ENCODE measurements at regions not wholly inside any gene's neighbourhood (a gene's known extent, or its start where the extent isn't known, plus 50 kb on each side); places are given as distances from the start of the nearest gene placed in this dataset.
"Not testable (repeated sequence)": the region's sequence is repeated elsewhere in the genome, so short reads cannot be mapped to it uniquely, and the experiment has no call there.

DNA sequence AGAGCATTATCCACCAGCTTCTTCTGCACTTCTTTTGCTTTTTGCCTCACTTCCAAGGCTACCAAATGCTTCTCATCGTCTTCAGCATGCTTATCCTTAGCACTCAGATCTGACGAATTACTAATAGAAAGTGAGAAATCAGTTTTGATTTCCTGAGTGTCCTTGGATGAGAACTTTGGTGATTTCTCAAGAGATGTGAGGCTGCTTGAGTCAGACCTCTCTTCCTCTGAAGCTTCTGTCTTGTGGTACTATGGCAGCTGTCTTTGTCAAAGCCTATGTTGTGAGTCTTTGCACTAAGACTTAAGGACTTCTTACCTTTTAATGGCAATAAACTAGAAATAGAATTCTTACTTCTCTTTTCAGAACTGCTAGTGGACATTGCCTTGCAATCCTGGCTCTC is 169.9 kb downstream of the CPE start:
- DNase-seq: no peak

DNA sequence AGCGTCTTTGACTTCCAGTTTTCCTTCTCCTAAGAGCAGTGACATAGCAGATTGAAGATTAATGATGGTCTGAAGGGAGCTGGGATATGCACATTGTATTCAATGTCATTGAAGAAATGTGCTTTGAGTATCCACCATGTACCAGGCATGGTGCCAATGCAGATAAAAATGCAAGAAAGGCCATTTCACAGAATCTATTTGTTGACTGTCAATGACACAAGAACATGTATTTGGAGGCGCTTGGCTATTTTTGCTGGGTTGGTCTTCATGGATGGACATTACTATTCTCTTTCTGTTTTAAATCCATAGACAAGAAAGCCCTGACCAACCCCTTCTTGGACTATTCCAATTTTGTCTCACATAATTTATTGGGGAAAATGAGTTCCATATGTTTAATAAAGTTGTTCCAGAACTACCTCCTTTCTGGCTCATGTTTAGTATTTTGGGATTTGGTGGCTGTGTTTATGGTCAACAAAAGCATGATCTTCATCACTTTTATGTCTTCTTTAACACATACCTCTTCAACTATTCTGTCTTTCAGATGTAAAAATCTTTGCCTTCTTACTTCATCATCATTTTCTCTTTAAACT is 174.5 kb downstream of the CPE start:
- DNase-seq: no peak

DNA sequence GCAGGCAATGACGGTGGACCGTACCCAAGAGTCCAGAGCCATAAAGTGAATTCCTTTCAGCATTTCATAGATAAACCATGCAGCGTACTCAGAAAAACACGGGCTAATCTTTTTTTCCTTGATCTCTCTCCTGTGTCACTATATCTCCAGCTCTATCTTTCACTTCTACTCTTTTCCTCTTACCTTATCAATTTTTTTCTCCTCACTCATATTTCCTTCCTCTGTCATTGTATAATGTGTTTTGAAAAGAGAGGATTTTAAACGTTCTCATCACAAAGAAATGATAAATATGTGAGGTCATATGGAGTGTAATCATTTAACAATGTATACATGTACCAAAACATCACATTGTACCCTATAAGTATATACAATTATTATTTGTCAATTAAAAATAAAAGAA is 176.5 kb downstream of the CPE start:
- no peak for DNase-seq

DNA sequence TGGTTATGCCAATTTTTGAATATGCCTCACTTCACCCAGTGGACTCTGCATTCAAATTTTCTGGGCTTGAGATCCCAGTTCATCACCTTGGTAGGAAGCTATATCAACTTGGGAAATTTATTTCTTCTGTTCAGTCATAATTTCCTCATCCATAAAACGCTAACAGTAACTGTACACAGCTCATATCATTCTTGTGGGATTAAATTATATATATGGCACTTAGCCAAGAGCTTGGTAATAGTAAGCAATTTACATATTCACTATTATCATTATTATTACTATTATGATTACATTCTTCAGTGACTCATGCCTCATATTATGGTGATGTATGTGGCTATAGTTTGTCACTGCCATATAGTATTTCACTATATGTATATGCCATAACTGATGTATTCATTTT is 177.6 kb downstream of the CPE start:
- no peak for DNase-seq

DNA sequence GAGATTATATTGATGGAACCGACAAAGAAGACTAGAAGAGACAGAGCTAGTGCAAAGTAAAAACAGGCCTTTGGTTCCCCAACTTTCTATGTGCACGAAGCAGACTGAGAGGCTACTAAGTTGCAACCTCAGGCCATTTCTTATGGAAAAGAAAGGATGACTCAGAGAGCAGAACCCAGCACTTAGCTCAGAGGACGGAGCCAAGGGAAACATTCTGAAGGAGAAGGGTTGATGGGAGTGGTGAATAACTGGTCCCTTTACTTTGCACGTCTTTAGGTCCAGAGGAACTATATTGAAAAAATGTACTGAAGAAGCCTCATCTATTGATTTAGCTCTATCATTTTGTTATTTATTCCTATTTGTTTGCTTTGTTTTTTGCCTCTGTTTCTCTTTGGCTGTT is 182.1 kb downstream of the CPE start:
- no peak for DNase-seq

DNA sequence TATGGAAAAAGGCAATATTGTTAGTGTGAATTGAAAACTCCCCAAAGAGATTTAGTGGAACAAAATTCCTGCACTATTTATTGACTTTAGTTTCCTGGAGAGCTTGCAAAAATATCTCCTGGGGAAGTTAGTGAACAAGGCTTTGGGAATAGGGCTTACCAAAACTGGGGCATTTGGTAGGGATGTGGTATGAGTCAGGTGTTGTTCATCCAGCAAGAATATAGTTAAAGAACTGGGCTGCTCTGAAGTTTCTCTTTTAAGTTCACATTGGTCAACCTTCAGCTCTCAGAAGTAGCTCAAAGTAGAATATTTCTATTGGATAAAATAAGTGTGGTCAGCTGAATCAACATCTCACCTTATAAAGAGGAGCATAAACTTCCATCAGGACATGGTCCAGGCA is 185.0 kb downstream of the CPE start:
- DNase-seq: no peak

DNA sequence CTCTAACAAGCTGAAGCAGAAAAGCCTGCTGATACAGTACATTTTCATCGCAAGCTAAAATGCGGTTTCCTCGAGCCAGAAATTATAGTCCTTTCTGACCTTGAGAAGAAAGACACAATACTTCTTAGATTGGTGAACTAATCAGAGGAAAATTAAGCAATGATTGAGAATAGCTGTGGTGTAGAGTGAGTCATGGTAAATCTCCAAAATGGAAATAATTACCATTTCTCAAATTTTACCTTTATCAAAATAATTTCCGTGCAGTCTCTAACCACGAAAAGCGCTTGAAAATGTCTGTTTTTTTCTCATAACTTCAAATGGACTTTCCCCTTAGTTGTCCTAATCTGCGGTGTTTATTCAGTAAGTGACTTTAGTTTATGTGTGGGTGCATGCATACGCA is 190.2 kb downstream of the CPE start:
- DNase-seq: no peak

DNA sequence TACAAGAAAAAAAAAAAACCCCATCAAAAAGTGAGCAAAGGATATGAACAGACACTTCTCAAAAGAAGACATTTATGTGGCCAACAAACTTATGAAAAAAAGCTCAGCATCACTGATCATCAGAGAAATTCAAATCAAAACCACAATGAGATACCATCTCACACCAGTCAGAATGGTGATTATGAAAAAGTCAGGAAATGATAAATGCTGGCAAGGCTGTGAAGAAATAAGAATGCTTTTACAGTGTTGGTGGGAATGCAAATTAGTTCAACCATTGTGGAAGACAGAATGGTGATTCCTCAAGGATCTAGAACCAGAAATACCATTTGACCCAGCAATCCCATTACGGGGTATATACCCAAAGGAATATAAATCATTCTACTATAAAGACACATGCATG is 192.7 kb downstream of the CPE start:
- DNase-seq: not testable (repeated sequence)

DNA sequence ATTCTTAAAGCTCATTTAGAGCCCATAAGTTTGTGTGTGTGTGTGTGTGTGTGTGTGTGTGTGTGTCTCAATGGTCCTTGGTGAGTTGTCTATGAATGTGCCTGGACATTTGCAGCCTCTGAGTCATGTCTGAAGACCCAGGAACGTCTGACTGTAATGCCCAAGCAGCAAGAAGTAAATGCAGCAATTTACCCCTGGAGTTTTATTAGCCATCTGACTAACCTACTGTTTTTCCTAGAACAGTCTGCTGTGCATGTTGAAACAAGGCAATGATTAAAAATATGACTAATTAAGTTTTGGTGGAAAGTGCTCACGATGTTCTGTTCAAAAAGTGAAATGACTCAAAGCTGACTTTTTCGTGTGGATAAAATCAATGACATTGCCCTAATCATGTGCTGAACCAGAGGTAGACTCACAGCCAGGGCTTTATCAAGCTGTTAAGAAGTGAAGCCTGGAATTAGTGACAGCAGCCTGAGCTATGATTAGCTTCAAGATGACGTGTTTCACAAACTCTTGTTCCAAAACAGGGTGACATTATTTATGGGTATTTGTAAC is 201.6 kb downstream of the CPE start:
- no peak for DNase-seq

DNA sequence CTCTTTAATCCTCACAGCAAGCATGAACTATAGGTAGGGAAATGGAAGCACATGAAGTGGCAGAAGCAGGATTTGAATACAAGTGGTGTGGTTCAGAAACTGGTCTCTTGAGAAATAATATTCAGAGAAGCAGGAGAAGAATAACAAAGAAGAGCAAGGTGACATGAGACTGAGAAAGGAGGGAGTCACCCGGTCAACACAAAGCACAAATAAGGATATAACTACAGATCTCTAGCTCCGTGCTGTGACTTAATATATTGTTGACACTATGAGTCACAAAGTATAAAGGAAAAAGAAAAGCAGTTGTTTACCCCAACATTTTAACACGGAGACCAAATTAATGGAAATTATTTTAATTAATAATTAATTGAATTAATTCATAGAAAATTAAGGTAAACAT is 204.5 kb downstream of the CPE start:
- no peak for DNase-seq

DNA sequence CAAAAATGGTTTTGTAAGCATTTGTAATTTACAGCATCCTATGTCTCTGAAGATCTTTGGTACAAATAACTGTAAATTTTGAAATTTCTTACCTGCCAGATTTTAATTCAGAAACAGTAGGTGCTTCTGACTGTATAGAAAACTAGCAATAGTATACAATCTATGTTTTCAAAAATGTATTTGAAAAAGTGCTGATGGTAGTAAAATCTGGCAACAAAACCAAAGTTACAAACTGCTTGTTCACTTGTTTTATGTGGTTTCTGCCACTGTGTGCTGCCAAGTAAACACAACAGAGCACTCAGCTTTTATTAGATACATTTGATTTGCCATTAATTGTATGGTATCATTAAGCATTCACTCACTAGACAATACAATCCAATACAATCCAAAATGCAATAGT is 206.1 kb downstream of the CPE start:
- DNase-seq: no peak

DNA sequence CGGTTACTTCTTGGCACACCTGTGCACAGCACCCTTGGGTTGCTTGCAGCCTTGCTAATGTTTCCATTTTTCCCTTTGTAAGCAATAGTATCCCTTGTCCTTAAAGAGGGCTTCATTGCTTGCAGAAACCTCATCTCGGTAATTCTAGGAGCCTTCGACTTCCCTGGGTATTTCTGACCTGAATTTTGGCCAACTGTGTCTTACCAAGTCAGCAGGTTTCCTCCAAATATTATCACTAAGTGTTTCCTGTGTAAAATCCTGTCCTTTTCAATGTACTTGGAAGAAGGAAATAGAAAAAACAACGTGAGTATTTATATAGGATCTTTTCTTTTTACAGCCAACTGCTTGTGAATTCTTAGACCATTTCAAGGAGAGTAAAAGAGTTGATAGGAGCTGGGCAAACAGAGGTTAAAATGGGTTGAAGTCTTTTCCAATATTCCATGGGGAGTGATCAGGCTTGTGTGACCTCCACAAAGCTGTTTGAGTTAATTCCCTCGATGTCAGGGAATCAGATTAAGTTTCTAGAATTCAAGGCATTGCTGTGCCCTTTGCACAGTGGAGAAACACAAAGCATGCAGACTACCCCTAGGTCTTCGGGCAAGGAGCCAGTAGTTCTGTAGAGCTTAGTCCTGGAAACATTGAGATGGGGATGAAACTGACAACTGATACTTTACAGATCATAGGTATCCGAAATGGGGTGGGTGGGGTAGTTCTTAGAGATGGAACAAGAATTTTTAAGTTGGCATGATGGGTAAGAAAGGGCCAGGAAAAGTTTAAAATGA is 209.9 kb downstream of the CPE start:
- DNase-seq: no peak

DNA sequence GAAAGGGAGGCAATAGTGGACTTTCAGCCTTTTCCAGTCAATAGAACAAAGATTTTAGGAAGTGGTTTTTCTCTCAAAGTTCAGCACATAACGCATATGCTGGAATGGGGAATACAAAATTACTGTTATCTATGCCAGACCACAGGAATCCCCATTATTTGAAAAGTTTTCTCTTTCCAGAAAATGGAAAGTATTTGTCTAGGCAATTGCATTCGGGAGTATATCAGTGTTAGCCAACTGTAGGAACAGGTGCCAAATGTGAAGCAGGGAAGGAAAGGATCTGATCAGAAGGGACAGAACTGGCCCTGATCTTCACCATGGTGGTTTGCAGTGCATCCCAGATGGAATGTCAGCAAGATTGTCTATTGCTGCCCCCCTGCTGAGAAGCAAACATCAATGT is 213.6 kb downstream of the CPE start:
- no peak for DNase-seq

DNA sequence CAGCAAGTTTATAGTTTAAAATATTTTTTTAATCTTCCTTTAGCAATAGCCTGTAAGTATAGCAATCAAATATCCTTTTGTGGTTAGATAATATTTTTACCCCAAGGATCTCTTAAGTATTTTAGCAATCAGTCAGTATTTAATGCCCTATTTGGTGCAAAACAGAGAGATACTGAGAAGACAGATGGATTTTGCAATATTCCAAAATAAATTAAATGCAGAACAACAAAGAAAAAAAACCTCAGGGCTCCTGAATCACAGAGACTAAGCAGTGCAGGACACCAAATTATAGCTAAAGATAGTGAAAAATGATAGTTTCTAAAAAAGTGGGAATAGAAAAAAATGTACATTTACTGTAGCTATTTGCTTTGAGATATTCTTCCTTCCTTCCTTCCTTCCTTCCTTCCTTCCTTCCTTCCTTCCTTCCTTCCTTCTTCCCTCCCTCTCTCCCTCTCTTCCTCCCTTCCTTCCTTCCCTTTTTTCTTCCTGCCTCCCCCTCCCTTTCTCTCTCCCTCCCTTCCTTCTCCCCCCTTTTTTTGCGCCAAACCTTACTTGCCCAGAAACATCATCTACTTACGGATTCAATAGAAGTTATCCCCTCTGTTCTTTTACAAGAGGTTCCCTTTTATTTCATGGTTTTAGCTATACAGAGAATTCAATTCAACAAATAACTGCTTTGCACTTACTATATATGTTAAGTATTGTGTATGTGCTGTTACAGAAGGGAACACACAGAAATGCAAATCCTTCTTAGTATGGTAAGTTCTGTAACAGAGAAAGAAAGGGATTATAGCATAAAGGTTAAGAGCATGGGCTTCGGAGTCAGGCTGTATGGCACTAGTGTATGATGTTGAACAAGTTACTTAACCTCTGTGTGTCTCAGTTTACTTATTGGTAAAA is 219.0 kb downstream of the CPE start:
- no peak for DNase-seq

DNA sequence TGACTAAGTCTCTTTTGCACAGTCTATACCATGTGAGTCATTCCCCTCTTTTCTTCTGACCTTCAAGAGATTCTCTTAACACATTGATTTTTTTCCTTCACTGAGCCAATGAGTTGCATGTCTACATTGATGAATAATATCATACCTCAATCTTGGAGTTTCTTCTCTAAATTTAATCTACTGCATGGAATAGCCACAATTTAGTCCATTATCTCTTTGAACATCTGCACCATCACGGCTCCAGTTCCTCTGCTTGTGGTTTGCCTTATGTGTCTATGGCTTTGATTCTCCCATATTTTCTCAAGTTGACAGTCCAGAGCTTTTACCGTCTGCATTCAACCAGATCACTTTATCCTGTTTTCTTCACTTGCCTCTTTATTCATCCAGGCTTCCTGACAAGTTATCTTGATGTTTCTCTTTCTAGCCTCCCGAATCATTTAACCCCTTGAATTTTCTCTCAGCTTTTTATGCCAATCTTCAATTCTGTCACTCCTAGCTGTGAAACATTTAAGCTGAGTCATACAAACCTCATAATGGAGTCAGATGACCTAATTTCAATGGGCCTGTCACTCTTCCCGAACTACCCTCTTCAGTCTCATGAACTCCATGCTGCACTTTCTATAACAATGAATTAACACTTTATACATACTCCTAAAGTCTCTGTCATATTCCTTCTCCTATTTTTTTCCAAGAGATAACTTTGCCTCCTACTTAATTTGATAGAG is 222.3 kb downstream of the CPE start:
- DNase-seq: peak; percentile 5

DNA sequence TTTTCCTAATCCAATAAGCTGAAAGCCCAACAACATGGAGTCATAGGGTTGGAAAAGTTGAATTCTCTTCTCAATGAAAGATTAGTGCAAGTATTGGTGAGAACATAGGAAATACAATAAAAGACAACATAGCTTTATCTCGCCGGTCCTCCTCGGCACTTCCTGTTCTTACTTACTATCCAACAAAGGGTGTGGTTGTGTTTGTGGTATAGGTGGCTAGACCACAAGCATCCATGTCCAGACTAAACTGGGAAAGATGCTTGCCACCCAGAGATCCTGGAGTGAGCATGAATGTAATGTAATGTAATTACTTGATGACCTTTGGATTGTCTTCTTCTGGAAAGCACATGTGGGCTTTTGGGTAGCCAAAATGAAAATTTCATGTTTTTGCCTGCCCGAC is 223.8 kb downstream of the CPE start:
- no peak for DNase-seq

DNA sequence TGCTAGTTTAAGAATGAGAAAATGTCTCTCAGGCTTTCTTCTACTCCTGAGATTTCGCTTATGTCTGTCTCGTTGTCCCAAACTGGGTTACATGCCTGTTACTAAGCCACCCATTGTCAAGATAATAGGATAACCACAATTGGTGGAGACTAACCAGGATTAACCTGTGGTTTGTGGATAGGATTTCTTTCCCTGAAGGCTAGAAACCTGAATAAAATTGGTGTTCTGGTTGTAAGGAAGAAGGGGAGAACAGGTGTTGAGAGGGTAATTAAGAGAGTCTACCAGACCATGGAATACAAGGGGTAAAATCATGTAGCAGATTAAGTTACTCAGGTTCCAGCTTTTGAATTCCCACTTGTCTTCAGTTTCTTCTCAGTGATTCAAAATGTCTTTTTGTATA is 225.4 kb downstream of the CPE start:
- DNase-seq: no peak

DNA sequence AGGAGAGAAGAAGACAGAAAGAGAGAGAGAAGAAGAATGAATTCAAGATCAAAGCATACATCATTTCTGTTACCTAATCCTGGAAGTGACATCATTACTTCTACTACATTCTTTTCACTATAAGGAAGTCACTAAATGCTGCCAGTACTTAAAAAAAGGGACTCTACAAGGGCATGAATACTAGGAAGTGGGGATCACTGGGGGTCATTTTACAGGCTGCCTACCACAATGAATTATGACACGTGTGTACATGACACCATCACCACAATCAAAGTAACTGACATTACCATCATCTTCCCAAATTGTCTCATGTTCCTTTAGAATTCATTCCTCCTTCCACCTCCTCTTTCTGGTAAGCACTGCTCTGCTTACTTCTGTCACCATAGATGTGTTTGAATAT is 227.0 kb downstream of the CPE start:
- no peak for DNase-seq

DNA sequence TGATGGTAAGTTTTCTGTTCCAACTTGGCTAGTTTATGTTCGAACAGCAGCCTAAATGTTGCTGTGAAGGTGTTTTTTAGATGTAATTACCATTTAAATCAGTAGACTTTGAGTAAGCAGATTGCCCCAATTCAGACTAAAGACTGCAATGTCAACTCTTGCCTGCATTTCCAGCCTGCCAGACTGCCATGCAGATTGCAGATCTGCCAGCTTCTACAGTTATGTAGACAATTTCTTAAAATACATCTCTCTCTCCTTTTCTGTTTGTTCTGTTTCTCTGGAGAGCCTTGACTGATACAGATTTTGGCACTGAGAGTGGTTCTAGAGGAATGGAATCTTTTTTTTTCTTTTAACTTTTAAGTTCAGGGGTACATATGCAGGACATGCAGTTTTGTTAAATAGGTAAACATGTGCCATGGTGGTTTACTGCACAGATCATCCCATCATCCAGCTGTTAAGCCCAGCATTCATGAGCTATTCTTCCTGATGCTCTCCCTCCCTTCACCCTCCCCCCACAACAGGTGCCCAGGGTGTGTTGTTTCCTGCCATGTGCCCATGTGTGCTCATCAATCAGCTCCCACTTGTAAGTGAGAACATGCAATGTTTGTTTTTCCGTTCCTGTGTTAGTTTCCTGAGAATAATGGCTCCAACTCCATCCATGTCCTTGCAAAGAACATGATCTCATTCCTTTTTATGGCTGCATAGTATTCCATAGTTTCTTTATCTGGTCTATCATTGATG is 227.8 kb downstream of the CPE start:
- no peak for DNase-seq

DNA sequence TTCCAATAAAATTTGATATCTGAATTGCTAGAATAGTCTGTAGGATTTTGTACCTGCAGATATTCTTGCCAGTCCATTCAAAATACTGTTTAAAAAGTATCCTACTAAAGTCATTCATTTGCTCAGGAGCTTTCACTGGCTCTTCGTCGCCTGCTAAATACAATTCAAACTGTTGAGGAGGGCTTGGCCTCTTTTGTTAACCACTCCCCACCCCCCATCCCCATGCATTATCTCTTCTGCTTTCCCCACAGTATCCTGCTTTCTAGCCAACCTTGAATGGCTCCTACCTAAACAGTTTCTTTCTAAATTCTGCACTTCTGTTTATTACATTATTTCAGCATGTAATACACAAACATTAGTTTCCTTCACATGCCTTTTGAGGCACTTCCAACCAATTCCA is 230.8 kb downstream of the CPE start:
- no peak for DNase-seq

DNA sequence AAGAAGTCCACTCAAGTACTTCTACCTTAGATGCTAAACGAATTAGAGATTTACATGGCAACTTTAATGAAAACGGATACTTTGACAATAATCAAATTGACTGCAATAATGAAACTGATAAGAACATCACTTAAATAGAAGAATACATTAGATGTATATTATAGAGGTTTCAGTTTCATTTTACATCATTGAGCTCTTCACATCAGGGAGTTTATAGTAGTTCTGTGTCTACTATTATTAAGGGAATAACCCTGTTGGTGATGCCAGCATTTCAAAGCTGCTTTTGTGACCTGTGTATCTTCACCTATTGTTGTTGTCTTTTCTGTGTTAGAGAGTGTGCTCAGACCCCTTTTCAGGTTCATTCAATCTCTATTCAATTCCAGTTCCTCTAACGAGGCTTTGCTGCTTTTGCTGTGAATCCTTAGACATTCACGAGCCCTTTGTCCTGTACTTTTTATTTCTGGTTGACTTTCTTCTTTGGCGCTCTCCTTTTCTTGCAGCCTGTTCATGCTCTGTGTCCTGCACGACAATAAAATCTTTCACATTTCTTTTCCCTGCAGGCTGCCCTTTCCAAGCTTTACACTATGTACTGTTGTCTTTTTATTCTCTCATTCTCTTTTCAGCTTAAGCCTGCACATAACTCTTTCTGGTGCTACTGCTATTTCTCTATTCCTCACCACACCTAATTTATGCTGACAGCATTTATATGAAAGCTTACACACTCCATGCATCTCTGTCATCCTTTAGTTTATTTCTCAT is 232.1 kb downstream of the CPE start:
- no peak for DNase-seq

DNA sequence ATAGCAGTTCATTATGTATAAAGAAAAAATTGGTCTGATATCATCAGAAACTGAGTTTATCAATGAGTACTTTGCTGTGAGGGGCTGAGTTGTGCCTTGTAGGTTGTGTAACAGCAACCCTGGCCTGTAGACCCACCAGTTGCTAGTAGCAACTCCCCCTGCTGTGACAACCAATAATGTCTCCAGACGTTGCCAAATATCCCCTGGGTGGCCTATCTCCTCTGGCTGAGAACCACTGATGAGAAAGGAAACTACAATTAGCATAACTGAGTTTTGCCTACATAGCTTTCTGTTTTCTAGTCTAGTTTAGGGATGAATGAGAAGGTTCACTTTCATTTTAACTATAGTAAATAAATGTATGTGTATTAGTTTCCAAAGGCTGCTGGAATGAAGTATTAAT is 234.1 kb downstream of the CPE start:
- DNase-seq: no peak

Data from NCI-H510A treated with DMSO at 0.1 percent for 48 hours (cell line).